HCT116 (cell line): ENCODE measurements at regions not wholly inside any gene's neighbourhood (a gene's known extent, or its start where the extent isn't known, plus 50 kb on each side); places are given as distances from the start of the nearest gene placed in this dataset.

Experiments used
- ATAC-seq: fragments of 200-7000 bp; cut with Tn5 transposase; 2 replicates; pipeline ENCODE4 v1.9.1; 2020; ENCODE audit warnings: mild to moderate bottlenecking, moderate library complexity
- BruUV-seq: library from RNA; stranded (reverse); fragments of 400-500 nt; replicated peaks from 2 replicates; lab custom pipeline; 2021; lab: Mats Ljungman, UMichigan
- CTCF ChIA-PET: fragments of 300-600 bp; sonication (Branson Sonifier 250); formaldehyde crosslinking; loops from one replicate; lab custom pipeline; 2021; ENCODE audit warnings: antibody characterized with exemption; lab: Charles Lee
- POLR2A ChIA-PET: fragments of 300-600, 350-600 bp; sonication (Branson Sonifier 250); formaldehyde crosslinking; loops from one replicate; lab custom pipeline; 2021; ENCODE audit warnings: antibody characterized with exemption; lab: Charles Lee
- RAD21 ChIA-PET, 2 experiments: fragments of 300-600 bp; sonication (Branson Sonifier 250); formaldehyde crosslinking; loops; one replicate each; lab custom pipeline; 2023; ENCODE audit warnings: low total read pairs in 2 of 2; ENCODE audit not compliant: uncharacterized antibody in 2 of 2, unreplicated experiment in 2 of 2, low non-redundant PET in 1 of 2; lab: Charles Lee
- DNase-seq: peaks from one replicate; pipeline ENCODE4 v3.0.0-alpha.2; 2010; ENCODE audit warnings: low read depth, low spot score
- H2AFZ ChIP-seq: fragments of 200-600 bp; shearing (Covaris generic), sonication (generic); 2 replicates; pipeline ENCODE4 v1.6.1; 2017; ENCODE audit warnings: low read depth, mixed run types, mixed read lengths, antibody characterized with exemption, low read length; ENCODE audit not compliant: poor library complexity, severe bottlenecking
- H3K27ac ChIP-seq: 2 replicates; pipeline ENCODE4 v1.5.1; 2012; ENCODE audit warnings: low read depth, low read length
- H3K27me3 ChIP-seq: fragments of 200-600 bp; sonication (generic); 2 replicates; pipeline ENCODE4 v1.6.1; 2016; ENCODE audit warnings: mixed run types, low read length, mixed read lengths; ENCODE audit not compliant: insufficient read depth
- H3K36me3 ChIP-seq, 2 experiments: fragments of 200-500 bp in 1 of 2; fragments of 200-600 bp in 1 of 2; sonication (Bioruptor generic) in 1 of 2; sonication (generic) in 1 of 2; 2 replicates each; pipeline versions ENCODE4 v1.5.1 to v1.6.1; 2014 to 2016; ENCODE audit warnings: low read length in 2 of 2, inconsistent platforms in 1 of 2, mixed read lengths in 1 of 2, mixed run types in 1 of 2; ENCODE audit not compliant: insufficient read depth in 2 of 2, control insufficient read depth in 1 of 2
- H3K4me1 ChIP-seq, 2 experiments: fragments of 200-600 bp in 1 of 2; sonication (generic) in 1 of 2; 2 replicates each; pipeline versions ENCODE4 v1.5.1 to v1.6.1; 2012 to 2017; ENCODE audit warnings: low read length in 2 of 2, inconsistent platforms in 1 of 2, mild to moderate bottlenecking in 1 of 2, mixed read lengths in 1 of 2, mixed run types in 1 of 2, moderate library complexity in 1 of 2; ENCODE audit not compliant: insufficient read depth in 2 of 2, control insufficient read depth in 1 of 2
- H3K4me2 ChIP-seq: fragments of 200-600 bp; sonication (generic); 2 replicates; pipeline ENCODE4 v1.6.1; 2017; ENCODE audit warnings: mixed run types, low read length, mixed read lengths
- H3K4me3 ChIP-seq, 2 experiments: fragments of 200-600 bp in 1 of 2; sonication (generic) in 1 of 2; replicated peaks in 1 of 2; 2 replicates each; pipeline ENCODE4 v1.5.1; 2011 to 2016; ENCODE audit warnings: low read length in 2 of 2, control low read depth in 1 of 2, low read depth in 1 of 2, mild to moderate bottlenecking in 1 of 2, mixed read lengths in 1 of 2, mixed run types in 1 of 2
- H3K79me2 ChIP-seq: fragments of 200-600 bp; sonication (generic); 2 replicates; pipeline ENCODE4 v1.6.1; 2017; ENCODE audit warnings: mild to moderate bottlenecking, mixed run types, low read length, moderate library complexity, mixed read lengths; ENCODE audit not compliant: insufficient read depth
- H3K9ac ChIP-seq: fragments of 200-600 bp; sonication (generic); 2 replicates; pipeline ENCODE4 v1.6.1; 2016; ENCODE audit warnings: low read length, mixed read lengths
- H3K9me2 ChIP-seq: fragments of 200-600 bp; sonication (generic), shearing (Covaris generic); 2 replicates; pipeline ENCODE4 v1.6.1; 2017; ENCODE audit warnings: mixed run types, mild to moderate bottlenecking, moderate library complexity; ENCODE audit not compliant: insufficient read depth
- H3K9me3 ChIP-seq, 2 experiments: fragments of 200-500 bp in 1 of 2; fragments of 200-600 bp in 1 of 2; sonication (Bioruptor generic) in 1 of 2; sonication (generic) in 1 of 2; 2 replicates each; pipeline ENCODE4 v1.6.1; 2014 to 2017; ENCODE audit warnings: low read length in 2 of 2, mixed read lengths in 2 of 2, inconsistent platforms in 1 of 2, low read depth in 1 of 2, mild to moderate bottlenecking in 1 of 2, mixed run types in 1 of 2, moderate library complexity in 1 of 2; ENCODE audit not compliant: control insufficient read depth in 1 of 2, insufficient read depth in 1 of 2
- H4K20me1 ChIP-seq: fragments of 200-600 bp; sonication (generic), shearing (Covaris generic); 2 replicates; pipeline ENCODE4 v1.6.1; 2017; ENCODE audit warnings: mixed run types, mild to moderate bottlenecking, moderate library complexity; ENCODE audit not compliant: insufficient read depth
- CBX3 ChIP-seq: IDR thresholded peaks from 2 replicates; pipeline ENCODE4 v1.6.1; 2012; ENCODE audit warnings: low read depth
- CEBPB ChIP-seq: IDR thresholded peaks from 2 replicates; pipeline ENCODE4 v1.6.1; 2012; ENCODE audit warnings: low read depth
- EGR1 ChIP-seq: IDR thresholded peaks from 2 replicates; pipeline ENCODE4 v1.6.1; 2012; ENCODE audit warnings: low read depth
- EZH2 ChIP-seq: fragments of 200-600 bp; sonication (generic); IDR thresholded peaks from 2 replicates; pipeline ENCODE4 v1.6.1; 2017; ENCODE audit warnings: antibody characterized with exemption, mixed run types
- EZH2phosphoT487 ChIP-seq: fragments of 200-600 bp; IDR thresholded peaks from 2 replicates; pipeline ENCODE4 v1.6.1; 2018; ENCODE audit warnings: antibody characterized with exemption, borderline replicate concordance
- FOSL1 ChIP-seq: IDR thresholded peaks from 2 replicates; pipeline ENCODE4 v1.6.1; 2012; ENCODE audit warnings: low read depth
- JUND ChIP-seq: IDR thresholded peaks from 2 replicates; pipeline ENCODE4 v1.6.1; 2012
- POLR2A ChIP-seq: IDR thresholded peaks from 2 replicates; pipeline ENCODE4 v1.7.0; 2011; ENCODE audit warnings: borderline replicate concordance; ENCODE audit not compliant: insufficient read depth, insufficient read length; ENCODE audit errors: extremely low read depth
- RAD21 ChIP-seq: IDR thresholded peaks from 2 replicates; pipeline ENCODE4 v1.6.1; 2012; ENCODE audit warnings: low read depth, mild to moderate bottlenecking
- SIN3A ChIP-seq: IDR thresholded peaks from 2 replicates; pipeline ENCODE4 v1.6.1; 2012; ENCODE audit warnings: low read depth
- SP1 ChIP-seq: IDR thresholded peaks from 2 replicates; pipeline ENCODE4 v1.6.1; 2012; ENCODE audit warnings: low read depth
- TCF7L2 ChIP-seq: IDR thresholded peaks from 2 replicates; pipeline ENCODE4 v1.7.0; 2011; ENCODE audit warnings: borderline replicate concordance, inconsistent platforms; ENCODE audit not compliant: insufficient read depth, insufficient read length; ENCODE audit errors: extremely low read depth
- ZFX ChIP-seq: fragments of 450-650 bp; IDR thresholded peaks from 2 replicates; pipeline ENCODE4 v1.6.1; 2017
- ZNF274 ChIP-seq: fragments of 200-500 bp; sonication (Bioruptor generic); IDR thresholded peaks from 2 replicates; pipeline ENCODE4 v1.6.1; 2014; ENCODE audit warnings: mild to moderate bottlenecking, low read depth, low read length, inconsistent platforms
- intact Hi-C: fragments of 100-400 bp; cut with micrococcal nuclease; formaldehyde crosslinking; loops from 2 replicates; pipeline ENCODE4 v1.10.0; 2022
- TF ChIP-seq, protein P1 (sequence below): IDR thresholded peaks from 2 replicates; pipeline ENCODE4 v1.6.1; 2012
- TF ChIP-seq, protein P2 (sequence below): IDR thresholded peaks from 2 replicates; pipeline ENCODE4 v1.6.1; 2012; ENCODE audit warnings: low read depth
- TF ChIP-seq, protein P3 (sequence below), 3 experiments: fragments of 200-600 bp in 1 of 3; sonication (generic) in 1 of 3; IDR thresholded peaks in 2 of 3; conservative IDR thresholded peaks in 1 of 3; 2 replicates each; pipeline ENCODE4 v1.5.1; 2012 to 2017; ENCODE audit warnings: low read depth in 2 of 3, low read length in 2 of 3, antibody characterized with exemption in 1 of 3, borderline replicate concordance in 1 of 3, control low read depth in 1 of 3, mild to moderate bottlenecking in 1 of 3, mixed read lengths in 1 of 3, mixed run types in 1 of 3, moderate library complexity in 1 of 3; ENCODE audit not compliant: insufficient read depth in 1 of 3

DNA sequence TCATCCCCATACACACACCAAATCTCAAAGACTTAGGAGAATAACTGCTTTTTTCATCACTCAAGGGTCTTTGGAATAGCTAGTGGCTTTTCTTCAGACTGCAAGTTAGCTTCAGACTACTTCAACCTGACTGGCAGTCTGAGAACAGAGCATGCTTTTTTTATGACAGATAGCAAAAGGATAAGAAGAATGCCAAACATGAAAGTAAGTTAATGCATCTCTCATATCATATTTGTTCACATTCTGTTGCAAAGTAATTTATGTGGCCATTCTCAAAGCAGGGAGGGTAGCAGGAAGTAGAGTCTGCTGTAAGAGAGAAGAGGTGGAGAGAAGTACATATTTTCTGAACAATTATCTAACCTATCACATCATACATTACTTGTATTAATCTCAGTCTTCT lies 544.4 kb downstream of the ZPLD1 start:
- DNase-seq (no peak), ATAC-seq (no peak)
- Histone ChIP-seq H3K27me3 (no peaks in the 10 kb centered on the region), H3K9ac (no peak overlapping the region), H3K9me2 (no peaks in the 10 kb centered on the region), H3K27ac (no peak overlapping the region), H3K4me2 (no peak overlapping the region), H3K9me3 (no peaks in the 10 kb centered on the region), H3K36me3 (no peaks in the 10 kb centered on the region), H3K4me1 (peaks cover 14 to 17% of the 10 kb centered on the region in 2 experiments), H3K79me2 (no peaks in the 10 kb centered on the region), H3K4me3 (no peak overlapping the region), H4K20me1 (no peaks in the 10 kb centered on the region), H2AFZ (no peak overlapping the region)
- POLR2A ChIA-PET = no interaction called here
- CTCF ChIA-PET = no interaction called here
- RAD21 ChIA-PET = no interaction called here
- TF ChIP-seq EZH2phosphoT487 (no peak), CEBPB (no peak), SIN3A (no peak), FOSL1 (no peak), EGR1 (no peak), ZFX (no peak), CBX3 (no peak), EZH2 (no peak), JUND (no peak), SP1 (no peak), ZNF274 (no peak), TCF7L2 (no peak), POLR2A (no peak), RAD21 (no peak)
- TF ChIP-seq, protein P1, sequence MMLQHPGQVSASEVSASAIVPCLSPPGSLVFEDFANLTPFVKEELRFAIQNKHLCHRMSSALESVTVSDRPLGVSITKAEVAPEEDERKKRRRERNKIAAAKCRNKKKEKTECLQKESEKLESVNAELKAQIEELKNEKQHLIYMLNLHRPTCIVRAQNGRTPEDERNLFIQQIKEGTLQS = no peak
- TF ChIP-seq, protein P2, sequence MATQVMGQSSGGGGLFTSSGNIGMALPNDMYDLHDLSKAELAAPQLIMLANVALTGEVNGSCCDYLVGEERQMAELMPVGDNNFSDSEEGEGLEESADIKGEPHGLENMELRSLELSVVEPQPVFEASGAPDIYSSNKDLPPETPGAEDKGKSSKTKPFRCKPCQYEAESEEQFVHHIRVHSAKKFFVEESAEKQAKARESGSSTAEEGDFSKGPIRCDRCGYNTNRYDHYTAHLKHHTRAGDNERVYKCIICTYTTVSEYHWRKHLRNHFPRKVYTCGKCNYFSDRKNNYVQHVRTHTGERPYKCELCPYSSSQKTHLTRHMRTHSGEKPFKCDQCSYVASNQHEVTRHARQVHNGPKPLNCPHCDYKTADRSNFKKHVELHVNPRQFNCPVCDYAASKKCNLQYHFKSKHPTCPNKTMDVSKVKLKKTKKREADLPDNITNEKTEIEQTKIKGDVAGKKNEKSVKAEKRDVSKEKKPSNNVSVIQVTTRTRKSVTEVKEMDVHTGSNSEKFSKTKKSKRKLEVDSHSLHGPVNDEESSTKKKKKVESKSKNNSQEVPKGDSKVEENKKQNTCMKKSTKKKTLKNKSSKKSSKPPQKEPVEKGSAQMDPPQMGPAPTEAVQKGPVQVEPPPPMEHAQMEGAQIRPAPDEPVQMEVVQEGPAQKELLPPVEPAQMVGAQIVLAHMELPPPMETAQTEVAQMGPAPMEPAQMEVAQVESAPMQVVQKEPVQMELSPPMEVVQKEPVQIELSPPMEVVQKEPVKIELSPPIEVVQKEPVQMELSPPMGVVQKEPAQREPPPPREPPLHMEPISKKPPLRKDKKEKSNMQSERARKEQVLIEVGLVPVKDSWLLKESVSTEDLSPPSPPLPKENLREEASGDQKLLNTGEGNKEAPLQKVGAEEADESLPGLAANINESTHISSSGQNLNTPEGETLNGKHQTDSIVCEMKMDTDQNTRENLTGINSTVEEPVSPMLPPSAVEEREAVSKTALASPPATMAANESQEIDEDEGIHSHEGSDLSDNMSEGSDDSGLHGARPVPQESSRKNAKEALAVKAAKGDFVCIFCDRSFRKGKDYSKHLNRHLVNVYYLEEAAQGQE = no peak
- TF ChIP-seq, protein P3, sequence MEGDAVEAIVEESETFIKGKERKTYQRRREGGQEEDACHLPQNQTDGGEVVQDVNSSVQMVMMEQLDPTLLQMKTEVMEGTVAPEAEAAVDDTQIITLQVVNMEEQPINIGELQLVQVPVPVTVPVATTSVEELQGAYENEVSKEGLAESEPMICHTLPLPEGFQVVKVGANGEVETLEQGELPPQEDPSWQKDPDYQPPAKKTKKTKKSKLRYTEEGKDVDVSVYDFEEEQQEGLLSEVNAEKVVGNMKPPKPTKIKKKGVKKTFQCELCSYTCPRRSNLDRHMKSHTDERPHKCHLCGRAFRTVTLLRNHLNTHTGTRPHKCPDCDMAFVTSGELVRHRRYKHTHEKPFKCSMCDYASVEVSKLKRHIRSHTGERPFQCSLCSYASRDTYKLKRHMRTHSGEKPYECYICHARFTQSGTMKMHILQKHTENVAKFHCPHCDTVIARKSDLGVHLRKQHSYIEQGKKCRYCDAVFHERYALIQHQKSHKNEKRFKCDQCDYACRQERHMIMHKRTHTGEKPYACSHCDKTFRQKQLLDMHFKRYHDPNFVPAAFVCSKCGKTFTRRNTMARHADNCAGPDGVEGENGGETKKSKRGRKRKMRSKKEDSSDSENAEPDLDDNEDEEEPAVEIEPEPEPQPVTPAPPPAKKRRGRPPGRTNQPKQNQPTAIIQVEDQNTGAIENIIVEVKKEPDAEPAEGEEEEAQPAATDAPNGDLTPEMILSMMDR (IDR thresholded peaks at IDR 0.05 in 2 of 3, conservative IDR thresholded peaks at IDR 0.05 in 1 of 3; ENCODE audit: borderline replicate concordance in 1 of 3, insufficient read depth in 1 of 3, low read depth in 2 of 3, low read length in 2 of 3) = no peak
- no TSS peak for BruUV-seq
- intact Hi-C loops = loop anchor here (5.0 kb wide), 1 partner anchor 52 kb away; no protein-coding TSS in a partner anchor
